ENCODE measurements at regions not wholly inside any gene's neighbourhood (a gene's known extent, or its start where the extent isn't known, plus 50 kb on each side); places are given as distances from the start of the nearest gene placed in this dataset.
"Not testable (repeated sequence)": the region's sequence is repeated elsewhere in the genome, so short reads cannot be mapped to it uniquely, and the experiment has no call there.

DNA sequence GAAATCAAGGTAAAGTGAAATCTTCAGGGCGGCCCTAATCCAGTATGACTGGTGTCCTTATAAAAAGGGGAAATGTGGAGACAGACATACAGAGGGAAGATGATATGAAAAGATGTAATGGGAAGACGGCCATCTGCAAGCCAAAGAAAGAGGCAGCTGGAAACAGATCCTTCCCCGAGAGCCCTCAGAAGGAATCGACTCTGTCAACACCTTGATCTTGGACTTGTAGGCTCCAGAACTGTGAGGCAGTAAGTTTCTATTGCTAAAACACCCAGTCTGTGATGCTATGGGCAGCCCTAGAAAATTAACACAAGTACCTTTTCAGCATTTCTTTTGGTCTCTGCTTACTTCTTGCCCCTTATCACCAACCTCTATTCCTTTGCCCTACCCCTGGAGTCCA lies 174.7 kb upstream of the TPM1 start:
- TF ChIP-seq, protein P1, sequence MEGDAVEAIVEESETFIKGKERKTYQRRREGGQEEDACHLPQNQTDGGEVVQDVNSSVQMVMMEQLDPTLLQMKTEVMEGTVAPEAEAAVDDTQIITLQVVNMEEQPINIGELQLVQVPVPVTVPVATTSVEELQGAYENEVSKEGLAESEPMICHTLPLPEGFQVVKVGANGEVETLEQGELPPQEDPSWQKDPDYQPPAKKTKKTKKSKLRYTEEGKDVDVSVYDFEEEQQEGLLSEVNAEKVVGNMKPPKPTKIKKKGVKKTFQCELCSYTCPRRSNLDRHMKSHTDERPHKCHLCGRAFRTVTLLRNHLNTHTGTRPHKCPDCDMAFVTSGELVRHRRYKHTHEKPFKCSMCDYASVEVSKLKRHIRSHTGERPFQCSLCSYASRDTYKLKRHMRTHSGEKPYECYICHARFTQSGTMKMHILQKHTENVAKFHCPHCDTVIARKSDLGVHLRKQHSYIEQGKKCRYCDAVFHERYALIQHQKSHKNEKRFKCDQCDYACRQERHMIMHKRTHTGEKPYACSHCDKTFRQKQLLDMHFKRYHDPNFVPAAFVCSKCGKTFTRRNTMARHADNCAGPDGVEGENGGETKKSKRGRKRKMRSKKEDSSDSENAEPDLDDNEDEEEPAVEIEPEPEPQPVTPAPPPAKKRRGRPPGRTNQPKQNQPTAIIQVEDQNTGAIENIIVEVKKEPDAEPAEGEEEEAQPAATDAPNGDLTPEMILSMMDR (IDR thresholded peaks at IDR 0.05; ENCODE audit: low read depth, low read length), result no peak
- no peak overlapping the region for H3K4me3 ChIP-seq (ENCODE audit: low read depth, low read length)
- DNase-seq (ENCODE audit: low read depth, low spot score), result no peak
- in situ Hi-C loops (cut with HindIII; ENCODE audit: low sequenced_read_pairs), result no loop called here

DNA sequence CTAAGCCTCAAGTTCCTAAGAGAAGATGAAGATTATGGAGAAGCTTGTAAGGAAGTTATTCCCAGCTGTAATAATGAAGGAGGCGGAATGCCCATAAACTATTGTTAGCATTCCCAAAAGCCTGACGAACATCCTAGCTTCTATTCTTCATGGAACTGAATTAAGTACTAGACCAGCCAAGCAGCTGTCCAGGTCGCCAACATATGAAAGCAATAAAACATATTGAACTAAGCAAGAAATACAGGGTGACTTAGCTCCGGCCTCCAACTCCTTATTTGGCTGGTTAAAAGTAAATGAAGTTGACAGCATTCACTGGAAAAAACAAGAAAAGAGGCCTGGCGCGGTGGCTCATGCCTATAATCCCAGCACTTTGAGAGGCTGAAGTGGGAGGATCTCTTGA lies 174.0 kb upstream of the TPM1 start:
- in situ Hi-C loops (cut with HindIII; ENCODE audit: low sequenced_read_pairs), result no loop called here
- DNase-seq (ENCODE audit: low read depth, low spot score), result no peak
- H3K4me3 ChIP-seq (ENCODE audit: low read depth, low read length), result no peak overlapping the region
- TF ChIP-seq, protein P1 (IDR thresholded peaks at IDR 0.05; ENCODE audit: low read depth, low read length), result no peak

DNA sequence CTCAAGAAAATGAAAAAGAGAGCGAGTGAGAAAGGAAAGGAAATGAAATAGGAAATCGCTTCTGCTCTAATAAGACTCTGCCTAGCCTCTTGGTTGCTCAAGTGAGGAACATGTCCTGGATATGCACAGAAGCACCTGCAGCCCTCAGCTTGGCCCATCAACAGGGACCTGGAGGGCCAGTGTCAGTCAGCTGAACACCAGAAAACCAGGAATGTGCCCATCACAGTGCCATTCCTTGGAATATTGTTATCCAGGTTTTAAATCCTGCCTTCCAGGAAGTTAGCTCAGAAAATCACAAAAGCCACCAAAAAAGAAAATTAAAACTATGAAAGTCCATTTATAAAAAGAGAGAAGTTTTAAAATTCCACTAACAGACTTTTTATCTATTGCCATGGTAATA lies 173.4 kb upstream of the TPM1 start:
- TF ChIP-seq, protein P1 (IDR thresholded peaks at IDR 0.05; ENCODE audit: low read depth, low read length), result no peak
- in situ Hi-C loops (cut with HindIII; ENCODE audit: low sequenced_read_pairs), result no loop called here
- no peak overlapping the region for H3K4me3 ChIP-seq (ENCODE audit: low read depth, low read length)
- no peak for DNase-seq (ENCODE audit: low read depth, low spot score)

DNA sequence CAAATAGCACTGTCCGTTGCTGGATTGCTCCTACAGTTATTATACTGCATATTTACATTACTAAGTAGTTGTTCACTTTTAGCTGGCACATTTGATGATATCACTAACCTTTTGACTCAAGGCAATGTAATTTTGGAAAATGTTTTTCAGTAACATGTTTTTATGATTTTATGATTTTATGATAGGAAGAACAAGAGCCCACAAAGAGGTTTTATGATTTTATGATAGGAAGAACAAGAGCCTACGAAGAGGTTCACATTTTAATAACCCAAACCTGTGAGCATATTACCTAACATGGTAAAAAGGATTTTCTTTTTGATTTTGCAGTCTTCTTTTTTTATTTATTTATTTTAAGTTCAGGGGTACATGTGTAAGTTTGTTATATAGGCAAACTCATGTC lies 172.3 kb upstream of the TPM1 start:
- no peak for DNase-seq (ENCODE audit: low read depth, low spot score)
- in situ Hi-C loops (cut with HindIII; ENCODE audit: low sequenced_read_pairs), result no loop called here
- TF ChIP-seq, protein P1 (IDR thresholded peaks at IDR 0.05; ENCODE audit: low read depth, low read length), result no peak
- no peak overlapping the region for H3K4me3 ChIP-seq (ENCODE audit: low read depth, low read length)

DNA sequence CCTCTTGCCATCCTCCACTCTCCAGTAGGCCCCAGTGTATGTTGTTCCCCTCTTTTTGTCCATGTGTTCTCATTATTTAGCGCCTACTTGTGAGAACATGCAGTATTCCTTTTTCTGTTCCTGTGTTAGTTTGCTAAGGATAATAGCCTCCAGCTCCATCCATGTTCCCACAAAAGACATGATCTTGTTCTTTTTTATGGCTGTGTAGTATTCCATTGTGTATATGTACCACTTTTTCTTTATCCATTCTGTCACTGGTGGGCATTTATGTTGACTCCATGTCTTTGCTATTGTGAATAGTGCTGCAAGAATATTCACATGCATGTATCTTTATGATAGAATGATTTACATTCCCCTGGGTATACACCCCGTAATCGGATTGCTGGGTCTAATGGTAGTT lies 171.8 kb upstream of the TPM1 start:
- in situ Hi-C loops (cut with HindIII; ENCODE audit: low sequenced_read_pairs); DNase-seq (ENCODE audit: low read depth, low spot score): not testable (repeated sequence)

DNA sequence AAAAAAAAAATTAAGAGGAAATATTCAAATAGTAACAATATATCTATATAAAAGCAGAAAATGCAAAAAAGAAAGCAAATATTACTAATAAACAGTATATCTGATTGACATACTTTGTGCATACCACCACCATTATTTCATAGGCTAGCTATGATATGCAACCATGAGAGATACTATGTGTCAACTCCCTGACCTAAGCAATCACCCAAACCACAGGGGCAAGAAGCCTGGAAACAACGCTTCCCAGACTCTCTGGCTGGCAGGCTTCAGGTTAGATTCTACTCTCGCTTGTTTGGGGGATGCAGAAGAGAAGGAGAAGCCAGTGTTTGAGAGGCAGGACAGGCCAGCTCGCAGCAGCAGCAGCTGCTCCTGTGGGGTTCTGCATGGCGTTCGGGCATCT lies 169.3 kb upstream of the TPM1 start:
- H3K4me3 ChIP-seq (ENCODE audit: low read depth, low read length), result no peak overlapping the region
- in situ Hi-C loops (cut with HindIII; ENCODE audit: low sequenced_read_pairs), result no loop called here
- DNase-seq (ENCODE audit: low read depth, low spot score), result no peak
- TF ChIP-seq, protein P1 (IDR thresholded peaks at IDR 0.05; ENCODE audit: low read depth, low read length), result no peak

More for the DNA sequence above, 171.8 kb upstream of the TPM1 start:
- not testable (repeated sequence) for H3K4me3 ChIP-seq (ENCODE audit: low read depth, low read length)

DNA sequence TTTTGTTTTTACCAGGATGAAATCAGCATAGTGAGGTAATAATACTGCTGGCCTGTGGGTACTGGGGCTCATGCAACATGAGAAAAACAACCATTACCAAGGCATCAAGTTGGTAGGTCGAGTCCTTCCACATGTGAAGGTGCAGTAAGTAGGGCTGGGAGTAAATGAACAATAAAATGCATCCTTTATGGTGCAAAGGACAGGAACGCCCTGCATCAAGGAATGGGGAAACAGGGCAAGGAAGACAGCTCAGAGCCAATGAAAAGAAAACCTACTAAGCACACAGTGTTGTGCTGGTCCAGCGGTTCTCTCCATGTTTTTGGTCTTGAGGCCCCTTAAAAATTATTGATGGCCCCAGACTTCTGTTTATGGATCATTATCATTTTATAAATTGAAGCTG lies 168.5 kb upstream of the TPM1 start:
- no peak for DNase-seq (ENCODE audit: low read depth, low spot score)
- H3K4me3 ChIP-seq (ENCODE audit: low read depth, low read length), result no peak overlapping the region
- in situ Hi-C loops (cut with HindIII; ENCODE audit: low sequenced_read_pairs), result no loop called here
- TF ChIP-seq, protein P1 (IDR thresholded peaks at IDR 0.05; ENCODE audit: low read depth, low read length), result no peak

Data from astrocyte of the spinal cord (primary cell).